ENCODE measurements at regions not wholly inside any gene's neighbourhood (a gene's known extent, or its start where the extent isn't known, plus 50 kb on each side); places are given as distances from the start of the nearest gene placed in this dataset.

DNA sequence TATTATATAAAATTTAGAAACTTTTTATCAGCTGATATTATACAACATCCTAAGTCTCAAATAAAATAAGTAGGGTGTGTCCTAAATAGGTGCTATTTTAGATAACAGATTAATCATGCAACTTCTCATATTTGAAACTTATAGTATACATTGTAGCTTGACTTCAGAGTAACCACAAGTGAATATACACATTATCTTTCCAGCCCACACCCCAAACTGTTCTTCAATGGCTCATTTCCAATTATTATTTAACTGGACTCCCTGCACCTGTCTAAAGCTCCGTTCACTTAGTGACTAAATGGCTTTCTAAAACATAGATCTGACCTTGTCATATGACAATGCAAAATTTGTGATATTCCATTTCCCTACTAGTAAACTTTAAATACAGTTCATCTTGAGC is 490.9 kb upstream of the RGMB start:
- 86% methylated on average over 1 of the region's 1 CpG; no CpG with 5 or more reads in 1 of the 2 experiments for WGBS, 2 experiments (ENCODE audit: extremely low coverage in 2 of 2, insufficient read length in 1 of 2)
- ATAC-seq (ENCODE audit: low read depth) = no peak

More for the DNA sequence above, 490.9 kb upstream of the RGMB start:
- no peak overlapping the region for H3K4me3 ChIP-seq (ENCODE audit: insufficient read depth, low read depth, low read length)
- no peak overlapping the region for H2BK20ac ChIP-seq (ENCODE audit: low read depth, low read length)
- TF ChIP-seq RCOR1 (IDR thresholded peaks at IDR 0.05; ENCODE audit: insufficient replicate concordance, low read length) (no peak), MAFK (IDR thresholded peaks at IDR 0.05; ENCODE audit: low read depth, low read length) (no peak), CHD1 (IDR thresholded peaks at IDR 0.05; ENCODE audit: low read depth, low read length) (no peak), BHLHE40 (IDR thresholded peaks at IDR 0.05; ENCODE audit: low read depth, low read length) (no peak)
- TF ChIP-seq, protein P1, sequence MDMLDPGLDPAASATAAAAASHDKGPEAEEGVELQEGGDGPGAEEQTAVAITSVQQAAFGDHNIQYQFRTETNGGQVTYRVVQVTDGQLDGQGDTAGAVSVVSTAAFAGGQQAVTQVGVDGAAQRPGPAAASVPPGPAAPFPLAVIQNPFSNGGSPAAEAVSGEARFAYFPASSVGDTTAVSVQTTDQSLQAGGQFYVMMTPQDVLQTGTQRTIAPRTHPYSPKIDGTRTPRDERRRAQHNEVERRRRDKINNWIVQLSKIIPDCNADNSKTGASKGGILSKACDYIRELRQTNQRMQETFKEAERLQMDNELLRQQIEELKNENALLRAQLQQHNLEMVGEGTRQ (IDR thresholded peaks at IDR 0.05; ENCODE audit: low read depth, low read length) = no peak
- TF ChIP-seq, protein P2, sequence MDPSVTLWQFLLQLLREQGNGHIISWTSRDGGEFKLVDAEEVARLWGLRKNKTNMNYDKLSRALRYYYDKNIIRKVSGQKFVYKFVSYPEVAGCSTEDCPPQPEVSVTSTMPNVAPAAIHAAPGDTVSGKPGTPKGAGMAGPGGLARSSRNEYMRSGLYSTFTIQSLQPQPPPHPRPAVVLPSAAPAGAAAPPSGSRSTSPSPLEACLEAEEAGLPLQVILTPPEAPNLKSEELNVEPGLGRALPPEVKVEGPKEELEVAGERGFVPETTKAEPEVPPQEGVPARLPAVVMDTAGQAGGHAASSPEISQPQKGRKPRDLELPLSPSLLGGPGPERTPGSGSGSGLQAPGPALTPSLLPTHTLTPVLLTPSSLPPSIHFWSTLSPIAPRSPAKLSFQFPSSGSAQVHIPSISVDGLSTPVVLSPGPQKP (IDR thresholded peaks at IDR 0.05; ENCODE audit: borderline replicate concordance, low read depth, low read length) = no peak
- no peaks in the 10 kb centered on the region for H3K79me1 ChIP-seq (ENCODE audit: low read depth in 1 of 2, low read length in 2 of 2)
- no peak overlapping the region for H2BK120ac ChIP-seq (ENCODE audit: low read depth, low read length)
- H3K36me3 ChIP-seq (ENCODE audit: control insufficient read depth, insufficient read depth, low read length) = no peaks in the 10 kb centered on the region
- no peaks in the 10 kb centered on the region for H3K4me1 ChIP-seq (ENCODE audit: control insufficient read depth, insufficient read depth, low read length)
- no peak overlapping the region for H2AK9ac ChIP-seq (replicated peaks; ENCODE audit: low read depth, low read length, poor library complexity)
- H2AK5ac ChIP-seq (ENCODE audit: low read depth, low read length) = no peak overlapping the region
- H3K4me2 ChIP-seq (ENCODE audit: low read depth, low read length) = no peak overlapping the region
- H3K27ac ChIP-seq (ENCODE audit: insufficient read depth, low read length) = no peak overlapping the region
- no peak overlapping the region for H3K4ac ChIP-seq (ENCODE audit: low read depth, low read length)
- ChIA-PET POLR2A (ENCODE audit: unreplicated experiment) (no interaction called here), CTCF (interaction anchor here (0.7 kb wide), 1 partner anchor 56 kb away, joined by 4 read pairs; no protein-coding TSS in a partner anchor)
- no peak overlapping the region for H3K18ac ChIP-seq (ENCODE audit: low read depth, low read length)
- no peak overlapping the region for H2BK15ac ChIP-seq (ENCODE audit: low read depth, low read length)
- dilution Hi-C loops (cut with HindIII; ENCODE audit: low sequenced_read_pairs, unreplicated experiment) (no loop called here), in situ Hi-C loops (cut with MboI; ENCODE audit: low sequenced_read_pairs) (no loop called here), intact Hi-C loops (cut with micrococcal nuclease) (no loop called here)
- H3K27me3 ChIP-seq (ENCODE audit: control insufficient read depth, insufficient read depth, low read length) = no peaks in the 10 kb centered on the region
- no peak overlapping the region for H2BK5ac ChIP-seq (ENCODE audit: low read depth, low read length, poor library complexity, severe bottlenecking)
- no peak overlapping the region for H2AFZ ChIP-seq (replicated peaks; ENCODE audit: low read length, poor library complexity)
- no peaks in the 10 kb centered on the region for H3K9me1 ChIP-seq (ENCODE audit: insufficient read depth, low read length)
- no peak overlapping the region for H4K8ac ChIP-seq (ENCODE audit: low read depth in 2 of 2, low read length in 2 of 2)
- H3K9me3 ChIP-seq (ENCODE audit: control insufficient read depth, insufficient read depth, low read length) = no peaks in the 10 kb centered on the region
- no peaks in the 10 kb centered on the region for H4K20me1 ChIP-seq (ENCODE audit: insufficient read depth, low read length)
- H3K9ac ChIP-seq (ENCODE audit: low read depth, low read length) = no peak overlapping the region
- no peak overlapping the region for H4K5ac ChIP-seq (ENCODE audit: low read depth, low read length)
- DNase-seq = no peak
- no peak overlapping the region for H3K23ac ChIP-seq (ENCODE audit: low read depth, low read length)
- BruUV-seq (replicated peaks) = no TSS peak
- no peak overlapping the region for H3K14ac ChIP-seq (replicated peaks; ENCODE audit: low read depth, low read length)
- no peak overlapping the region for H3K56ac ChIP-seq (ENCODE audit: extremely low read depth, insufficient read depth, low read length)
- no peak overlapping the region for H4K91ac ChIP-seq (ENCODE audit: insufficient read depth, low read depth, low read length)
